Stimulated activated CD8-positive, alpha-beta memory T cell treated with anti-CD3 and anti-CD28 coated beads, Interleukin-2, amount 100 ng/mL, for 1 hour (primary cell): ENCODE measurements at regions not wholly inside any gene's neighbourhood (a gene's known extent, or its start where the extent isn't known, plus 50 kb on each side); places are given as distances from the start of the nearest gene placed in this dataset.

ENCODE experiments used
- DNase-seq, 2 donors: peaks; one replicate each; pipeline ENCODE4 v3.0.0-alpha.2; 2020; ENCODE audit warnings: low read depth in 2 of 2

DNA sequence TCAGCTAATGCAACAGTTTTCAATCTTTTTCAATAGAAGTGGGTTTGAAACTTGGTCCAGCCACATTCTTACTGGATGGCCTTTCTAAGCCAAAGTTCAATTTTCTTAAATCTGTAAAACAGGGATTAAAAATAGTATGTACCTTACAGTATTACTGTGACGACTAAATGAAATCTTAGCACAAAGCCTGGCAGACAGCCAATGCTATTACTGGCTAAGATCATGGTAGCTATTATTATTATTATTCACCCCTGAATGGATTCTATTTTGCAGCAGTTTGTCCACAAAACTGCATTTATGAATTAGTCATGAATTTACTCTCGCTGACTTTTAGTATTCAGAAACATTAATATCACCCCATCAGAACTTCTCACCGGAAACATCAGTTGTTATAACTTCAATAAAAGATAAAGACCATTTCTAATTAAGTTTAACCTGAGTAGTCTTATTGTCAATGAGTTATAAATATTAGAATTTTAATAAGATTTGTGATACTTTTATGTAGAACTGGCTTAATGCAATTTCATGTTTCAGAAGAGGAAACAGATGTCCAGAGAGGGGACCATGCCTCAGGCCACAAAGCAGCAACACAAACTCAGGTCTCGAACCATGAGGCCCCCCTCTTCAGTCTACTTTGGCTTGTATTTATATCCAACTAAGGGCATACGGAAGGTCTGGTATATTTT lies 468.2 kb downstream of the ARHGEF28 start:
- no peak for DNase-seq

DNA sequence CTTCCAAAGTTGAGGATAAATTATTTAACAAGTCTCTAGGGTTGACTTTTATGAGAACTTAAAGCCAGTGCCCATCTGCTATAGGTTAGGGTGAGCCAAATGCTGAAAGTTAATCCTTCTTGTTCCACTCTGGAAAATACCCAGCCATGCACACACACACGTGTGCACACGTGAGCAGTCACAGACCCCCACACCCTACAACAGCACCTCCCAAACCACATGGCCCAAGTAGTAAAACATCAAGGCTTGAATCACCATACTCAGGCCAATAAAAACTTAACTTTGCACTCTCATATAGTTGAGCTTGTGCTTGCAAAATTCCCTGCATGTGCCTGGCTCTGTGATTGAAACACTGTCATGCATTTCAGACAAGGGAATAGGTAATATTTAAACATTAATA lies 467.6 kb downstream of the ARHGEF28 start:
- DNase-seq: no peak

GRCh38 chr5:74092766-74093165 lies 466.8 kb downstream of the ARHGEF28 start:
- no peak for DNase-seq

DNA sequence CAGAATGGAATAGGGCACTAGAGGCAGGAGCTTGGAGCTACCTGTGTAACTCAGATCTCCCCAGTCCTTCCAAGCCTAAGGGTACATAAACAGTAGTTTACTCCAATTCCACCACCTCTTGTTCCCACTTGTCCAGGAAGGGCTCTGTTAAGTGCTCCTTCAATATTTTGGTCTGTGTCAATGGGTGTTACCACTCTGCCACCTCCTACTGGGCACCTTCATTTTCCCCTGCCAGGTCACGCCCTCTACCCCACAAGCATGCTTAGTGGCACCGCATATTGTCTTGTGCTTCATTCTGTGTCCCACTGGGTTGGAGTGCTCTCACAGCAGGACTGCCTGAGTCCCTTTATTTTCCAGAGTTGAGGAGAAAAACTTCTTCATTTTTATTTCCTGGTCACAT lies 459.8 kb downstream of the ARHGEF28 start:
- no peak for DNase-seq

DNA sequence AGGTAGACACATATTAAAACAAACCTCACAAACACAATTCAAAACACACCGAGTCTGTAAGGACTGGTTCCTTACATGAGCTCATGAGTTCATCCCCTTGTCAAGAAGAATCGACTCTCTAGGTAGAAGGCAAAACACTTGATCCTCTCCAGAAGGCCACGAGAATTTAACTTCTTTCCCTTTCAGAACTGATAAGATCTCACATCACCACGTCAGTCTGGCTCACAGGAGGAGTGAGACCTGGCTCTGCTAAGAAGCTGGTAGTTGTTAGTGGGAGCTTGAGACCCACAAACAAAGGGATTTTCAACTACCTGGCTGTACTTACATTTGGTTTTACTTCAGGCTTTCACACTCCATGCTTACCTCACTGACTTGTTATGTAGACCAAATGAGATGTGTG lies 459.2 kb downstream of the ARHGEF28 start:
- no peak for DNase-seq

DNA sequence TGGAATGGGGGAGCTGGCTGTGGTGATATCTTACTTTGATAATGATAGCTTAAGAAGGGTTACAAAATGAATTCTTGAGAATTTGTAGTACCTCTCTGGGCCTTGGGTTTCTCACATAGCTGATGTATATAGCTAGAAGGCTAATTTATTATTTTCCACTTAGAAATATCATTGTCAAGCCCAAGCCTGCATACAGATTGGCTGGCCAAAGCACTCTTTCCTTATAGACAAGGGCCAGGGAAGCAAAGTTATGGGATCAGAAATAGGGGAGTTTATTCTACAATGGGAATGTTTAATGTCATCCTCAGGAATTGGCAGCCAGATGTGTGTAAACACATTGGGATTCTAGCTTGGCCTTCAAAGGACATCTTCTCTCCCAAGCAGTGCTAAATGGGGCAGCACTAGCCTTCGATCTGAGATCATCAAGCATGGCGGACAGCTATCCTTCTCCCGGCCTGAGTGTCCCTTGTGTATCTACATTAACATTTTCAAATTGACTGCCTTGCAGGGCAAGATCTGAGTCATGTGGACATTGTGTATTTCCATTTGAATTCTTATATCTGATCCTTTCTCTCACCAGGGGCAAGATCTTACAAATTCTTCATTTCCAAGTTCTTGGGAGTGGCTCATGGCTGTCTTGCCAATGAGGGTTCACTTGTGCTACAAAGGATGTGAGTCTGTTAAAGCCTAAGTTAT lies 457.2 kb downstream of the ARHGEF28 start:
- DNase-seq: no peak

- no peak for DNase-seq
Measured at GRCh38 chr5:74082512-74083055, 456.6 kb downstream of the ARHGEF28 start.

GRCh38 chr5:74081126-74081525 lies 455.1 kb downstream of the ARHGEF28 start:
- DNase-seq: no peak

GRCh38 chr5:74079971-74080556 lies 454.1 kb downstream of the ARHGEF28 start:
- DNase-seq: no peak

- DNase-seq: no peak
Measured at GRCh38 chr5:74075501-74076484, 449.8 kb downstream of the ARHGEF28 start.

- DNase-seq: no peak
Measured at GRCh38 chr5:74074111-74074510, 448.1 kb downstream of the ARHGEF28 start.

DNA sequence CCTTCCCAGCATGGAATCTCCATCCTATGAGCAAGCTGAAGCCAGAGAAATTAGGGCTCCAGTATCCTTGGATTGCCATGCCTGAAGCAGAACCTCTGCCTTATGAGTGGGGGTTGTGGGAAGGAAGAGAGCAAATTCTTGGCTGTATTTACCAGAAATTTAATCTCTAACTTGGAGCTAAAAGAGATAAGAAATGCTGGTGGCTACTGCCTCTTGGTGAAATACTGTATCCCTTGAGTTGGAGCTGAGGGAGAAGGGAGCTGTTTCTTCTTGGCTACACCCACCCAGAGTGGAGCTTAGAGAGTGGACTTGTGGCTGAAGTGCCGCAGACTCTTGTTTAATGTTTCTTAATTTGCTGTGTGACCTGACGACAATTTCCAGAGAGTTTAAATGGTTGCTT lies 447.3 kb downstream of the ARHGEF28 start:
- DNase-seq: no peak

DNA sequence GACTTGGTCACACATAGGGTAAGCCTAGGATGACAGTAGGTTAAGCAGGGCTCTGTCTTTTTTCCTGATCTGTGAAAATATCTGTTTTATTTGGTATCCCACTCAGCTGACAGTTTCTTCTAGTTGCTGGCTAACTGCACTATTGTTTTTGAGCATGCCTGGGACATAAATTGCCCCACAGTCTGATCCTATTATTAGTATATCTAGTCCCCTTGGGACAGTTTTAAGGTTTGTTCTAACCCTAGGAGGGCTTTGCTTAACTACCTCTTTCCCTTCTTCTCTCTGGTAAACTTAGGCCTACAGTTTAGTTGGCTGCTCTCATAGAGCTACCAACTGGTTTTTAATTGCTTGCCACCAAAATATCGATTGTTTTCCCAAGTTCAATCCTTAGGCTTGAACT lies 446.6 kb downstream of the ARHGEF28 start:
- DNase-seq: no peak

DNA sequence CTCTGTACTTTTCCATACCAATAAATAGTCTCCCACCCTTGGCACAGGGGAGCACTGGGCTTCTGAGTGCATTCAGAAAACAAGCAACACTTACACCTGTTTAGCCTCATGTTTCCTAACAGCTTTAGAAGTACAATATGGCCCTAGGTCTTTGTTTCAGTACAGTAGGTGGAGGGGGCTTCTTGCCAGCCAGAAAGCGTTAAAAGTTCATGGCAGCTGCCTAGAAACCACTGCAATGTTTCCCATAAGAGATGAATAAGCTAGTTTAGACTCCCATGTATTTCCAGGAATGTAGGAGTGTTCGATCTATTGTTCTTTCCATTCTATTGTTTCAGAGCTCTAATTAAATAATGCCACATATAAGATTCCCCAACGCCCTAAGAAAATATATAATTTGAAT lies 444.8 kb downstream of the ARHGEF28 start:
- DNase-seq: no peak

DNA sequence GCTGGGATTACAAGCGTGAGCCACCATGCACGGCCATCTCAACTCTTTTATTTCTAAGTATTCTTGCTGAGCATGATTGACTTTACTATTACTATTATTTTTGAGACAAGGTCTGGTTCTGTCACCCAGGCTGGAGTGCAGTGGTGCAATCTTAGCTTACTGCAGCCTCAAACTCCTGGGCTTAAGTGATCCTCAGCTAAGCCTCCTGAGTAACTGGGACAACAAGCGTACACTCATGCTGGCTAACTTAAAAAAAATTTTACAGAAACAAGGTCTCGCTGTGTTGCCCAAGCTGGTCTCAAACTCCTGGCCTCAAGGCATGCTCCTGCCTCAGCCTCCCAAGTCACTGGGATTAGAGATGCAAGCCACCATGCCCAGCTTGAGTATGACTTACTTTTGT lies 443.7 kb downstream of the ARHGEF28 start:
- DNase-seq: no peak

- no peak for DNase-seq
Measured at GRCh38 chr5:74067748-74068541, 441.9 kb downstream of the ARHGEF28 start.

DNA sequence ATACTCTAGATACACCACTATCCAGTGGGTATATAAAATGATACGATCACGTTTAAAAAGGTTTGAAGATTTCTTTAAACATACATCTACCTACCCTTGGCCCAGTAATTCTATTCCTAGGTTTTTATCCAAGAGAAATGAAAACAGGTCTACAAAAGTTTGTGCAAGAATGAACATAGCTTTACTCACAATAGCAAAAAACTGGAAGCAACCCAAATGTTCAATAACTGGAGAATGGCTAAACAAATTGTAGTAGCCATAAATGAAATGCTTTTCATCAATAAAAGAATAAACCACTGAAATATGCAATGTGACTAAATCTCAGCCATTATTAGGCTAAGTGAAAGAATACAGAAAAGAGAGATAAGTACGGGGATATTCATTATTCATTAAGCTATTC lies 438.9 kb downstream of the ARHGEF28 start:
- no peak for DNase-seq

- no peak for DNase-seq
Measured at GRCh38 chr5:74064225-74064624, 438.2 kb downstream of the ARHGEF28 start.

GRCh38 chr5:74063821-74064220 lies 437.8 kb downstream of the ARHGEF28 start:
- DNase-seq: no peak

DNA sequence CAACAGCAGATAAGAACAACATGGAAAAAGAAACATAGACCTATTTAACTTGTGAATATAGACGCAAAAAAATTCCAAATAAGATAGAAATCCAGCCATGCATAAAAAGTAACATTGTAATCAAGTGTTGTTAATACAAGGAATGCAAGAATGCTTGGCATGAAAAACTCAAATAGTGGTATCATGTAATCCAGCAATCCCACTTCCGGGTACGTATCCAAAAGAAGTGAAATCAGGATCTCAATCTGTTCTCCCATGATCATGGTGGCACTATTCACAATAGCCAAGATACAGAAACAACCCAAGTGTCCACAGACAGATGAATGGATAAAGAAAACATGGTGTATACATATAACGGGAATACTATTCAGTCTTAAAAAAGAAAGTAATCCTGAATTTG lies 437.4 kb downstream of the ARHGEF28 start:
- DNase-seq: no peak

DNA sequence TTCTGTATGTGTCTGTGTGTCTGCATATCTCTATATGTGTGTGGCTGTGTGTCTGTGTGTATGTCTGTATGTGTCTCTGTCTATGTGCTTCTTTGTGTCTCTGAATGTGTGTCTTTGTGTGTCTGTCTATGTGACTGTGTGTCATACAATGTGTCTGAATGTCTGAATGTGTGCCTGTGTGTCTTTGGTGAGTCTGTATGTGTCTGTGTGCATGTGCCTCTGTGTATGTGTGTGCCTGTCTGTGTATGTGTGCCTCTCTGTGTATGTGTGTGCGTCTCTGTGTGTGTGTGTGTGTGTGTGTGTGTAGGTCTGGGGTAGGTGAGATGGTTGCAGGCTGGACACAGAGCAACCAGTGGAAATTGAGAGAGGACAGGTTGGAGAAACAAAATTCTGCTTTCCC lies 435.3 kb downstream of the ARHGEF28 start:
- no peak for DNase-seq
